AG04449 (cell line): ENCODE measurements at regions not wholly inside any gene's neighbourhood (a gene's known extent, or its start where the extent isn't known, plus 50 kb on each side); places are given as distances from the start of the nearest gene placed in this dataset.

Experiments used
- CTCF ChIA-PET: fragments of 350-600 bp; formaldehyde crosslinking; extraction: SDS; loops from one replicate; lab custom pipeline; 2021; ENCODE audit warnings: antibody characterized with exemption; lab: Yijun Ruan, JAX
- POLR2A ChIA-PET: fragments of 400-600, 350-600 bp; formaldehyde crosslinking; extraction: SDS; loops from one replicate; lab custom pipeline; 2020; ENCODE audit warnings: antibody characterized with exemption, inconsistent platforms; lab: Yijun Ruan, JAX
- DNase-seq: peaks from one replicate; pipeline ENCODE4 v3.0.0-alpha.2; 2010; ENCODE audit warnings: low read depth, low spot score
- H3K4me3 ChIP-seq: 2 replicates; pipeline ENCODE4 v1.5.1; 2011; ENCODE audit warnings: low read depth, mild to moderate bottlenecking, control low read depth, low read length
- CTCF ChIP-seq: IDR thresholded peaks from one replicate; pipeline ENCODE4 v1.5.1; 2011; ENCODE audit warnings: mild to moderate bottlenecking, moderate library complexity, low read length, control low read depth, inconsistent platforms; ENCODE audit not compliant: insufficient read depth; ENCODE audit errors: missing control alignments

GRCh38 chr1:29829448-29830344, 593.4 kb downstream of the PTPRU start:
- ChIA-PET POLR2A (no interaction called here), CTCF (no interaction called here)
- TF ChIP-seq CTCF, result no peak
- no peak for DNase-seq
- H3K4me3 ChIP-seq, result no peak overlapping the region

GRCh38 chr1:29828526-29829447, 592.5 kb downstream of the PTPRU start:
- TF ChIP-seq CTCF, result no peak
- CTCF ChIA-PET, result no interaction called here
- POLR2A ChIA-PET, result no interaction called here
- DNase-seq, result no peak
- no peak overlapping the region for H3K4me3 ChIP-seq

GRCh38 chr1:29827801-29828525, 591.6 kb downstream of the PTPRU start:
- DNase-seq, result no peak
- CTCF ChIA-PET, result no interaction called here
- TF ChIP-seq CTCF, result no peak
- POLR2A ChIA-PET, result no interaction called here
- H3K4me3 ChIP-seq, result no peak overlapping the region

- ChIA-PET CTCF (no interaction called here), POLR2A (no interaction called here)
- H3K4me3 ChIP-seq, result no peak overlapping the region
- TF ChIP-seq CTCF, result no peak
- no peak for DNase-seq
Observed at GRCh38 chr1:29827237-29827750, 591.0 kb downstream of the PTPRU start.

GRCh38 chr1:29826646-29827045, 590.3 kb downstream of the PTPRU start:
- no peak overlapping the region for H3K4me3 ChIP-seq
- CTCF ChIA-PET, result no interaction called here
- POLR2A ChIA-PET, result no interaction called here
- no peak for TF ChIP-seq CTCF
- DNase-seq, result no peak
